ENCODE measurements at regions not wholly inside any gene's neighbourhood (a gene's known extent, or its start where the extent isn't known, plus 50 kb on each side); places are given as distances from the start of the nearest gene placed in this dataset.

DNA sequence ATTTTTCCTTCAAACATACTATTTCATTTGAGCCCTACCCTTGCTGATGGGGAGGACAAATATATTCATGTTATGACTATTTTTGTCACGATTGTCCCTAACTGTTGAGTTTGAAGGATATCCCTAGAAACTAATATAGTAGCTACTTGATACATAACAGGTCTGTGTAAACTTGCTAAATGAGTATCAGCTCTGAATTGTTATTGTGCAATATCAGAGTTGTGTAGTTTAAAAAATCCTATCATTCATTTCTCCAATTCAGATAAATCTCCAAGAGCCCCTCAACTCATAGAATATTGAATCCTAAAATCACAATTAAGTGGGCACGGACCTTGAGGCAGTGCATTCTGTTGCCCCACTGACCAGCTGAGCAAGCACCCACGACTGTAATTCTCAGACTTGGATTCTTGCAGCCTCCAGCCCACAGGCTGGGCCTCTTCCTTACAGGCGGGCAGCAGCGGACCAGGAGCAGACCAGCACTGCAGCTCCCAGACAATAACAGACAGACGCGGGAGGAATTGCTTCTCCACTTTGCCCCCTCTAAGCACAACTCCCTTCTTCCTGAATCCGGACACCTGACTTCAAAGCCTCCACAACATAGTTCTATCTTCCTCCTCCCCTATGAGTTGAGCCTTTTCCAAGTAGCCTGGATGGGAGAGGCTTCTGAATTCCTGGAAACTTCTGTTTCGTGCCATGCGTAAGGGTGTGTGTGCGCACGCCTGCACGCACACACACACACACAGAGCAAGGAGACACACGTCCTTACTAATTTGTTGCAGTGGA lies 337.6 kb upstream of the ARGLU1 start:
- H3K4me3 ChIP-seq = no peak overlapping the region
- ChIA-PET POLR2A (no interaction called here), CTCF (ENCODE audit: low intra/inter-chr PET ratio) (no interaction called here)
- no peak overlapping the region for H2AFZ ChIP-seq (ENCODE audit: low read depth, low read length)
- ATAC-seq (no peak), DNase-seq (ENCODE audit: extremely low read depth in 1 of 4, low spot score in 3 of 4) (no peak), FAIRE-seq (no peak)
- no peak overlapping the region for H3K27ac ChIP-seq (ENCODE audit: extremely low read depth, low read depth, low read length)
- no peaks in the 10 kb centered on the region for H3K9me1 ChIP-seq (ENCODE audit: control insufficient read depth, insufficient read depth, low read length)
- H3K79me2 ChIP-seq (ENCODE audit: control insufficient read depth, insufficient read depth, low read length) = no peaks in the 10 kb centered on the region
- H3K9me3 ChIP-seq (replicated peaks; ENCODE audit: control insufficient read depth, insufficient read depth, low read depth, low read length) = no peaks in the 10 kb centered on the region
- no peaks in the 10 kb centered on the region for H3K27me3 ChIP-seq (ENCODE audit: control insufficient read depth in 2 of 2, insufficient read depth in 2 of 2, low read length in 2 of 2)
- no peaks in the 10 kb centered on the region for H3K36me3 ChIP-seq (ENCODE audit: control insufficient read depth, insufficient read depth, low read length)
- no peak overlapping the region for H3K9ac ChIP-seq (ENCODE audit: insufficient read depth in 1 of 2, low read depth in 2 of 2, low read length in 2 of 2)
- 2% methylated on average over 13 of the region's 14 CpGs for WGBS (ENCODE audit: insufficient coverage, low coverage, missing lambda C conversion rate)
- in situ Hi-C loops (cut with MboI) (no loop called here), intact Hi-C loops (cut with micrococcal nuclease) (no loop called here)
- no peak overlapping the region for H3K4me2 ChIP-seq (ENCODE audit: insufficient read depth, low read length)
- TF ChIP-seq, protein P1, sequence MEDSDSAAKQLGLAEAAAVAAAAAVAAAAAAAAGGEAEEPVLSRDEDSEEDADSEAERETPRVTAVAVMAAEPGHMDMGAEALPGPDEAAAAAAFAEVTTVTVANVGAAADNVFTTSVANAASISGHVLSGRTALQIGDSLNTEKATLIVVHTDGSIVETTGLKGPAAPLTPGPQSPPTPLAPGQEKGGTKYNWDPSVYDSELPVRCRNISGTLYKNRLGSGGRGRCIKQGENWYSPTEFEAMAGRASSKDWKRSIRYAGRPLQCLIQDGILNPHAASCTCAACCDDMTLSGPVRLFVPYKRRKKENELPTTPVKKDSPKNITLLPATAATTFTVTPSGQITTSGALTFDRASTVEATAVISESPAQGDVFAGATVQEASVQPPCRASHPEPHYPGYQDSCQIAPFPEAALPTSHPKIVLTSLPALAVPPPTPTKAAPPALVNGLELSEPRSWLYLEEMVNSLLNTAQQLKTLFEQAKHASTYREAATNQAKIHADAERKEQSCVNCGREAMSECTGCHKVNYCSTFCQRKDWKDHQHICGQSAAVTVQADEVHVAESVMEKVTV (CRISPR knock-in tag; IDR thresholded peaks at IDR 0.05) = no peak
- TF ChIP-seq CCNT2 (IDR thresholded peaks at IDR 0.05; ENCODE audit: borderline replicate concordance, extremely low read depth, insufficient read length, low read depth, low read length) (no peak), ZNF830 (CRISPR knock-in tag; IDR thresholded peaks at IDR 0.05) (no peak), HDAC3 (IDR thresholded peaks at IDR 0.05; ENCODE audit: borderline replicate concordance, partially characterized antibody) (no peak)
- TF ChIP-seq, protein P2, sequence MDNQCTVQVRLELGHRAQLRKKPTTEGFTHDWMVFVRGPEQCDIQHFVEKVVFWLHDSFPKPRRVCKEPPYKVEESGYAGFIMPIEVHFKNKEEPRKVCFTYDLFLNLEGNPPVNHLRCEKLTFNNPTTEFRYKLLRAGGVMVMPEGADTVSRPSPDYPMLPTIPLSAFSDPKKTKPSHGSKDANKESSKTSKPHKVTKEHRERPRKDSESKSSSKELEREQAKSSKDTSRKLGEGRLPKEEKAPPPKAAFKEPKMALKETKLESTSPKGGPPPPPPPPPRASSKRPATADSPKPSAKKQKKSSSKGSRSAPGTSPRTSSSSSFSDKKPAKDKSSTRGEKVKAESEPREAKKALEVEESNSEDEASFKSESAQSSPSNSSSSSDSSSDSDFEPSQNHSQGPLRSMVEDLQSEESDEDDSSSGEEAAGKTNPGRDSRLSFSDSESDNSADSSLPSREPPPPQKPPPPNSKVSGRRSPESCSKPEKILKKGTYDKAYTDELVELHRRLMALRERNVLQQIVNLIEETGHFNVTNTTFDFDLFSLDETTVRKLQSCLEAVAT (IDR thresholded peaks at IDR 0.05) = no peak
- no peaks in the 10 kb centered on the region for H4K20me1 ChIP-seq (replicated peaks; ENCODE audit: control insufficient read depth, insufficient read depth, low read length)
- no peaks in the 10 kb centered on the region for H3K4me1 ChIP-seq (replicated peaks in 1 of 2; ENCODE audit: control insufficient read depth in 2 of 2, insufficient read depth in 2 of 2, low read length in 2 of 2)
- no TSS peak for BruUV-seq (replicated peaks)

All from K562 (cell line).